ENCODE measurements at regions not wholly inside any gene's neighbourhood (a gene's known extent, or its start where the extent isn't known, plus 50 kb on each side); places are given as distances from the start of the nearest gene placed in this dataset.

- Histone ChIP-seq H2AFZ (ENCODE audit: low read depth, low read length) (no peak overlapping the region), H3K4me2 (ENCODE audit: insufficient read depth, low read length) (no peak overlapping the region), H3K9me3 (replicated peaks; ENCODE audit: control insufficient read depth, insufficient read depth, low read length) (no peaks in the 10 kb centered on the region), H4K20me1 (replicated peaks; ENCODE audit: control insufficient read depth, extremely low read depth, insufficient read depth, low read length) (no peaks in the 10 kb centered on the region), H3K79me2 (ENCODE audit: control insufficient read depth, insufficient read depth, low read length) (no peaks in the 10 kb centered on the region), H3K4me3 (replicated peaks in 1 of 3; ENCODE audit: insufficient read depth in 1 of 3, low read depth in 1 of 3, low read length in 3 of 3) (no peak overlapping the region), H3K4me1 (ENCODE audit: control insufficient read depth, extremely low read depth, insufficient read depth, low read length) (no peaks in the 10 kb centered on the region), H3K9me1 (replicated peaks; ENCODE audit: control insufficient read depth, extremely low read depth, insufficient read depth, low read length) (no peaks in the 10 kb centered on the region), H3K36me3 (ENCODE audit: control insufficient read depth in 2 of 2, extremely low read depth in 1 of 2, insufficient read depth in 2 of 2, low read length in 2 of 2) (no peaks in the 10 kb centered on the region), H3K9ac (replicated peaks; ENCODE audit: extremely low read depth, insufficient read depth, low read length) (no peak overlapping the region), H3K27me3 (ENCODE audit: control insufficient read depth in 2 of 2, insufficient read depth in 2 of 2, low read length in 2 of 2) (no peaks in the 10 kb centered on the region), H3K27ac (ENCODE audit: insufficient read depth, low read depth, low read length) (no peak overlapping the region)
- DNase-seq (ENCODE audit: low read depth, low spot score) (no peak), FAIRE-seq (no peak)
- CTCF ChIA-PET = interaction anchor here (1.1 kb wide), 1 partner anchor 10 kb away, joined by 3 read pairs; no protein-coding TSS in a partner anchor
- dilution Hi-C loops (cut with MboI; ENCODE audit: extremely low pct_ligation_motif_present, low sequenced_read_pairs) (no loop called here), intact Hi-C loops (cut with micrococcal nuclease) (no loop called here)
- POLR2A ChIA-PET = no interaction called here
- TF ChIP-seq POLR2A (IDR thresholded peaks at IDR 0.05; ENCODE audit: low read depth, low read length) = no peak
- no peak for TF ChIP-seq FOS (IDR thresholded peaks at IDR 0.05; ENCODE audit: borderline replicate concordance, insufficient read depth, low read length)
- no peak for TF ChIP-seq CTCF (IDR thresholded peaks at IDR 0.05; ENCODE audit: extremely low read depth in 1 of 2, insufficient read depth in 1 of 2, low read depth in 1 of 2, low read length in 2 of 2)
- TF ChIP-seq GATA2 (IDR thresholded peaks at IDR 0.05; ENCODE audit: insufficient read depth, insufficient read length, low read depth, low read length) = no peak
- no peak for TF ChIP-seq MAX (IDR thresholded peaks at IDR 0.05; ENCODE audit: insufficient read depth, insufficient read length)
- no peak for TF ChIP-seq EZH2 (IDR thresholded peaks at IDR 0.05; ENCODE audit: borderline replicate concordance, low read depth, low read length, severe bottlenecking)
- no peak for TF ChIP-seq JUN (IDR thresholded peaks at IDR 0.05; ENCODE audit: borderline replicate concordance, insufficient read depth, insufficient read length, low read depth)
- TF ChIP-seq POLR2AphosphoS5 (IDR thresholded peaks at IDR 0.05; ENCODE audit: insufficient read depth, low read depth, low read length) = no peak
- no peak for TF ChIP-seq MYC (IDR thresholded peaks at IDR 0.05; ENCODE audit: low read depth, low read length)
- BruUV-seq (replicated peaks) = no TSS peak
Measured at GRCh38 chr9:103660830-103661229, 433.3 kb upstream of the SMC2 start.
